IMR-90 (cell line): ENCODE measurements at regions not wholly inside any gene's neighbourhood (a gene's known extent, or its start where the extent isn't known, plus 50 kb on each side); places are given as distances from the start of the nearest gene placed in this dataset.

Source experiments
- CEBPB ChIP-seq: IDR thresholded peaks from 2 replicates; pipeline ENCODE4 v1.6.1; 2012; ENCODE audit warnings: low read depth, low read length, improper control_type of control experiment
- CTCF ChIP-seq: conservative IDR thresholded peaks from 2 replicates; pipeline ENCODE4 v1.5.1; 2012; ENCODE audit warnings: mild to moderate bottlenecking, low read depth, low read length, improper control_type of control experiment
- POLR2A ChIP-seq: IDR thresholded peaks from 2 replicates; pipeline ENCODE4 v1.6.1; 2012; ENCODE audit warnings: mild to moderate bottlenecking, low read depth, low read length
- RFX5 ChIP-seq: IDR thresholded peaks from 2 replicates; pipeline ENCODE4 v1.8.0; 2012; ENCODE audit warnings: low read depth, mild to moderate bottlenecking, low read length, moderate library complexity

- TF ChIP-seq CTCF (no peak), POLR2A (no peak), RFX5 (no peak), CEBPB (no peak)
These were observed 664.2 kb upstream of the USP24 start for GRCh38 chr1:55879346-55879745.
